GM12878 (cell line): ENCODE measurements at regions not wholly inside any gene's neighbourhood (a gene's known extent, or its start where the extent isn't known, plus 50 kb on each side); places are given as distances from the start of the nearest gene placed in this dataset.
A peak's percentile ranks its signal among the peaks of the same experiment; 100 is the strongest.

Source experiments
- BHLHE40 ChIP-seq, 2 experiments: fragments of 450-650 bp in 1 of 2; IDR thresholded peaks; 2 replicates each; pipeline ENCODE4 v1.6.1; 2011 to 2017; ENCODE audit warnings: low read depth in 2 of 2, borderline replicate concordance in 1 of 2, improper control_type of control experiment in 1 of 2, low read length in 1 of 2, mild to moderate bottlenecking in 1 of 2
- CHD4 ChIP-seq: fragments of 200-600 bp; sonication (generic); IDR thresholded peaks from 2 replicates; pipeline ENCODE4 v1.6.1; 2016; ENCODE audit warnings: mild to moderate bottlenecking
- FOS ChIP-seq: IDR thresholded peaks from 3 replicates; pipeline ENCODE4 v1.6.1; 2011; ENCODE audit warnings: borderline replicate concordance; ENCODE audit not compliant: insufficient read length; ENCODE audit errors: extremely low read depth
- KDM1A ChIP-seq: fragments of 200-600 bp; sonication (generic); IDR thresholded peaks from 2 replicates; pipeline ENCODE4 v1.6.1; 2016; ENCODE audit warnings: borderline replicate concordance
- NR2C2 ChIP-seq: IDR thresholded peaks from 2 replicates; pipeline ENCODE4 v1.6.1; 2011; ENCODE audit warnings: borderline replicate concordance, low read depth; ENCODE audit not compliant: control insufficient read depth, insufficient read length
- NRF1 ChIP-seq: conservative IDR thresholded peaks from 2 replicates; pipeline ENCODE4 v1.6.1; 2011; ENCODE audit warnings: mild to moderate bottlenecking, low read depth, low read length, improper control_type of control experiment
- POLR2A ChIP-seq: IDR thresholded peaks from 2 replicates; pipeline ENCODE4 v1.6.1; 2011; ENCODE audit warnings: low read depth, mild to moderate bottlenecking, low read length
- RBBP5 ChIP-seq: fragments of 200-600 bp; sonication (generic); conservative IDR thresholded peaks from 2 replicates; pipeline ENCODE4 v1.6.1; 2016
- RUNX3 ChIP-seq: IDR thresholded peaks from 2 replicates; pipeline ENCODE4 v1.6.1; 2012; ENCODE audit warnings: low read length, inconsistent platforms
- TCF3 ChIP-seq: IDR thresholded peaks from 2 replicates; pipeline ENCODE4 v1.6.1; 2012; ENCODE audit warnings: low read depth, mild to moderate bottlenecking, low read length, borderline replicate concordance; ENCODE audit not compliant: insufficient read depth
- YBX1 ChIP-seq: fragments of 450-650 bp; IDR thresholded peaks from 2 replicates; pipeline ENCODE4 v1.6.1; 2016; ENCODE audit warnings: antibody characterized with exemption
- ZBTB40 ChIP-seq: fragments of 450-650 bp; IDR thresholded peaks from 2 replicates; pipeline ENCODE4 v1.6.1; 2016; ENCODE audit warnings: mild to moderate bottlenecking, moderate library complexity, borderline replicate concordance

- TF ChIP-seq ZBTB40 (no peak), POLR2A (no peak), KDM1A (no peak), RUNX3 (peak; percentile 81), RBBP5 (no peak), NR2C2 (no peak), CHD4 (no peak), NRF1 (no peak), FOS (no peak), TCF3 (peak; percentile 76; the same call in 1 of the 2 replicates), BHLHE40 (IDR thresholded peaks at IDR 0.05; ENCODE audit: borderline replicate concordance in 1 of 2, low read depth in 2 of 2, low read length in 1 of 2) (peak; percentile 11 to 66; a peak in 2 of 4 replicates), YBX1 (no peak)
Observed at GRCh38 chr4:163701916-163702315, 207.4 kb downstream of the TMA16 start (continued).
